Glomerular visceral epithelial cell (primary cell): ENCODE measurements at regions not wholly inside any gene's neighbourhood (a gene's known extent, or its start where the extent isn't known, plus 50 kb on each side); places are given as distances from the start of the nearest gene placed in this dataset.

ENCODE experiments used
- DNase-seq: peaks from one replicate; pipeline ENCODE4 v3.0.0-alpha.2; 2016; ENCODE audit errors: extremely low spot score

- no peak for DNase-seq
These were observed 52.7 kb upstream of the NEURL1B start for GRCh38 chr5:172588380-172588779.

GRCh38 chr5:172587061-172587405 lies 54.0 kb upstream of the NEURL1B start:
- DNase-seq = no peak

- no peak for DNase-seq
These were observed 54.7 kb upstream of the NEURL1B start for GRCh38 chr5:172586125-172587060.

- DNase-seq = no peak
These were observed 55.9 kb upstream of the NEURL1B start for GRCh38 chr5:172585114-172585513.

GRCh38 chr5:172584638-172585037 lies 56.4 kb upstream of the NEURL1B start:
- no peak for DNase-seq

GRCh38 chr5:172583931-172584511 lies 57.0 kb upstream of the NEURL1B start:
- DNase-seq = no peak

- no peak for DNase-seq
These were observed 58.1 kb upstream of the NEURL1B start for GRCh38 chr5:172582940-172583339.

- no peak for DNase-seq
These were observed 59.7 kb upstream of the NEURL1B start for GRCh38 chr5:172581315-172581714.

- no peak for DNase-seq
These were observed 61.6 kb upstream of the NEURL1B start for GRCh38 chr5:172579403-172579990.

GRCh38 chr5:172577267-172577909 lies 63.7 kb upstream of the NEURL1B start:
- no peak for DNase-seq

- DNase-seq = no peak
These were observed 65.1 kb upstream of the NEURL1B start for GRCh38 chr5:172575816-172576545.

- DNase-seq = no peak
These were observed 65.6 kb upstream of the NEURL1B start for GRCh38 chr5:172575416-172575815.

GRCh38 chr5:172574871-172575223 lies 66.2 kb upstream of the NEURL1B start:
- DNase-seq = no peak

GRCh38 chr5:172573986-172574870 lies 66.8 kb upstream of the NEURL1B start:
- no peak for DNase-seq

- DNase-seq = no peak
These were observed 67.8 kb upstream of the NEURL1B start for GRCh38 chr5:172573120-172573882.

GRCh38 chr5:172572440-172572839 lies 68.6 kb upstream of the NEURL1B start:
- no peak for DNase-seq

- no peak for DNase-seq
These were observed 69.2 kb upstream of the NEURL1B start for GRCh38 chr5:172571892-172572291.

- no peak for DNase-seq
These were observed 69.7 kb upstream of the NEURL1B start for GRCh38 chr5:172571413-172571812.

GRCh38 chr5:172570594-172571334 lies 70.3 kb upstream of the NEURL1B start:
- DNase-seq = no peak
